Endodermal cell (in vitro differentiated cells): ENCODE measurements at regions not wholly inside any gene's neighbourhood (a gene's known extent, or its start where the extent isn't known, plus 50 kb on each side); places are given as distances from the start of the nearest gene placed in this dataset.

Source experiments
- DNase-seq: peaks from one replicate; pipeline ENCODE4 v3.0.0-alpha.2; 2017
- H3K27ac ChIP-seq: 2 replicates; pipeline ENCODE4 v1.5.1; 2013; ENCODE audit warnings: mild to moderate bottlenecking, low read depth, low read length, moderate library complexity
- H3K27me3 ChIP-seq: 2 replicates; pipeline ENCODE4 v1.6.1; 2013; ENCODE audit warnings: mild to moderate bottlenecking, low read length, moderate library complexity; ENCODE audit not compliant: insufficient read depth, control insufficient read depth, poor library complexity, severe bottlenecking
- H3K36me3 ChIP-seq: 2 replicates; pipeline ENCODE4 v1.7.0; 2013; ENCODE audit warnings: mild to moderate bottlenecking, low read length, moderate library complexity; ENCODE audit not compliant: control insufficient read depth, insufficient read depth
- H3K4me1 ChIP-seq: one replicate; pipeline ENCODE4 v1.7.0; 2013; ENCODE audit warnings: low read length; ENCODE audit not compliant: control insufficient read depth, insufficient read depth
- H3K4me3 ChIP-seq: 2 replicates; pipeline ENCODE4 v1.5.1; 2013; ENCODE audit warnings: mild to moderate bottlenecking, low read length, moderate library complexity
- H3K9ac ChIP-seq: 2 replicates; pipeline ENCODE4 v1.6.1; 2013; ENCODE audit warnings: mild to moderate bottlenecking, low read length, moderate library complexity; ENCODE audit not compliant: poor library complexity, severe bottlenecking; ENCODE audit errors: extremely low read depth
- H3K9me3 ChIP-seq: 2 replicates; pipeline ENCODE4 v1.6.1; 2013; ENCODE audit warnings: mild to moderate bottlenecking, low read length, moderate library complexity; ENCODE audit not compliant: control insufficient read depth
- H3K27ac Mint-ChIP-seq: 2 replicates; pipeline ENCODE4 v1.8.0; 2020; ENCODE audit warnings: mixed read lengths
- H3K27me3 Mint-ChIP-seq: 2 replicates; pipeline ENCODE4 v1.8.0; 2021; ENCODE audit warnings: mild to moderate bottlenecking, mixed read lengths; ENCODE audit not compliant: insufficient read depth
- H3K36me3 Mint-ChIP-seq: 2 replicates; pipeline ENCODE4 v1.8.0; 2020; ENCODE audit warnings: low read depth, mixed read lengths
- H3K4me1 Mint-ChIP-seq: 2 replicates; pipeline ENCODE4 v1.8.0; 2020; ENCODE audit warnings: mixed read lengths
- H3K4me3 Mint-ChIP-seq: 2 replicates; pipeline ENCODE4 v1.8.0; 2020; ENCODE audit warnings: mild to moderate bottlenecking, moderate library complexity, mixed read lengths
- H3K9me3 Mint-ChIP-seq: 2 replicates; pipeline ENCODE4 v1.8.0; 2020; ENCODE audit warnings: mild to moderate bottlenecking, mixed read lengths
- CTCF ChIP-seq: fragments of 200-600 bp; sonication (generic); conservative IDR thresholded peaks from 2 replicates; pipeline ENCODE4 v1.5.0; 2021; ENCODE audit warnings: antibody characterized with exemption, mild to moderate bottlenecking
- WGBS, 2 experiments: methylation state at CpG; one replicate each; pipeline versions ENCODE4 v1.1.5 to v1.1.7; 2013; ENCODE audit warnings: missing lambda C conversion rate in 2 of 2, mixed read lengths in 1 of 2; ENCODE audit not compliant: insufficient coverage in 1 of 2, insufficient read length in 1 of 2; 5-methylcytosine and 5-hydroxymethylcytosine counted together

GRCh38 chr5:89260254-89260653, 377.3 kb upstream of the MEF2C start:
- DNase-seq = no peak
- TF ChIP-seq CTCF = no peak
- H3K27ac Mint-ChIP-seq = no peak overlapping the region
- H3K9me3 Mint-ChIP-seq = no peaks in the 10 kb centered on the region
- no peaks in the 10 kb centered on the region for H3K4me1 Mint-ChIP-seq
- Histone ChIP-seq H3K9ac (no peak overlapping the region), H3K4me1 (no peaks in the 10 kb centered on the region), H3K36me3 (no peaks in the 10 kb centered on the region), H3K4me3 (no peak overlapping the region), H3K9me3 (no peaks in the 10 kb centered on the region), H3K27me3 (no peaks in the 10 kb centered on the region), H3K27ac (no peak overlapping the region)
- peaks cover 4% of the 10 kb centered on the region for H3K27me3 Mint-ChIP-seq
- WGBS, 2 experiments = 78 to 90% methylated on average over 2 to 3 of the region's 3 CpGs
- H3K36me3 Mint-ChIP-seq = no peaks in the 10 kb centered on the region
- no peak overlapping the region for H3K4me3 Mint-ChIP-seq

- H3K4me1 Mint-ChIP-seq = no peaks in the 10 kb centered on the region
- H3K9me3 ChIP-seq = no peaks in the 10 kb centered on the region
- WGBS, 2 experiments = 96 to 100% methylated on average over 1 to 4 of the region's 5 CpGs
- no peak overlapping the region for H3K27ac ChIP-seq
- no peaks in the 10 kb centered on the region for H3K36me3 Mint-ChIP-seq
- no peaks in the 10 kb centered on the region for H3K27me3 ChIP-seq
- no peak for TF ChIP-seq CTCF
- no peak for DNase-seq
- H3K9ac ChIP-seq = no peak overlapping the region
- no peaks in the 10 kb centered on the region for H3K9me3 Mint-ChIP-seq
- no peak overlapping the region for H3K27ac Mint-ChIP-seq
- no peak overlapping the region for H3K4me3 ChIP-seq
- H3K4me3 Mint-ChIP-seq = no peak overlapping the region
- no peaks in the 10 kb centered on the region for H3K27me3 Mint-ChIP-seq
- no peaks in the 10 kb centered on the region for H3K36me3 ChIP-seq
- no peaks in the 10 kb centered on the region for H3K4me1 ChIP-seq
Measured at GRCh38 chr5:89255845-89256463, 373.0 kb upstream of the MEF2C start.

GRCh38 chr5:89253666-89254352, 370.8 kb upstream of the MEF2C start:
- no peaks in the 10 kb centered on the region for H3K27me3 Mint-ChIP-seq
- no peak for TF ChIP-seq CTCF
- no peaks in the 10 kb centered on the region for H3K36me3 Mint-ChIP-seq
- Histone ChIP-seq H3K27ac (no peak overlapping the region), H3K4me3 (no peak overlapping the region), H3K9me3 (no peaks in the 10 kb centered on the region), H3K36me3 (no peaks in the 10 kb centered on the region), H3K4me1 (no peaks in the 10 kb centered on the region), H3K9ac (no peak overlapping the region), H3K27me3 (no peaks in the 10 kb centered on the region)
- no peak overlapping the region for H3K4me3 Mint-ChIP-seq
- H3K4me1 Mint-ChIP-seq = no peaks in the 10 kb centered on the region
- H3K9me3 Mint-ChIP-seq = no peaks in the 10 kb centered on the region
- H3K27ac Mint-ChIP-seq = no peak overlapping the region
- 85 to 91% methylated on average over 5 of the region's 5 CpGs for WGBS, 2 experiments
- no peak for DNase-seq
